Spinal cord (tissue), 9 donors: ENCODE measurements at regions not wholly inside any gene's neighbourhood (a gene's known extent, or its start where the extent isn't known, plus 50 kb on each side); places are given as distances from the start of the nearest gene placed in this dataset.

Source experiments
- DNase-seq, 6 donors: peaks; one replicate each; pipeline versions ENCODE4 v3.0.0 to v3.0.0-alpha.2; 2013 to 2015; ENCODE audit warnings: low spot score in 6 of 6, low read depth in 4 of 6
- H3K27ac ChIP-seq: one replicate; pipeline ENCODE4 v1.5.1; 2013; ENCODE audit warnings: low read depth, low read length, control low read depth
- H3K27me3 ChIP-seq: one replicate; pipeline ENCODE4 v1.6.1; 2013; ENCODE audit warnings: low read length; ENCODE audit not compliant: control insufficient read depth, insufficient read depth
- H3K36me3 ChIP-seq: one replicate; pipeline ENCODE4 v1.6.1; 2013; ENCODE audit warnings: low read length; ENCODE audit not compliant: control insufficient read depth, insufficient read depth
- H3K4me1 ChIP-seq: one replicate; pipeline ENCODE4 v1.6.1; 2013; ENCODE audit warnings: low read length; ENCODE audit not compliant: control insufficient read depth, insufficient read depth
- H3K4me3 ChIP-seq: one replicate; pipeline ENCODE4 v1.5.1; 2013; ENCODE audit warnings: low read depth, low read length, control low read depth
- H3K9me3 ChIP-seq: one replicate; pipeline ENCODE4 v1.6.1; 2013; ENCODE audit warnings: low read length; ENCODE audit not compliant: control insufficient read depth, insufficient read depth
- WGBS: methylation state at CpG from one replicate; pipeline ENCODE4 v1.1.5; 2013; ENCODE audit warnings: missing lambda C conversion rate; ENCODE audit not compliant: insufficient coverage; 5-methylcytosine and 5-hydroxymethylcytosine counted together
- donor health status: healthy.

GRCh38 chr15:53404930-53405493 lies 354.5 kb downstream of the WDR72 start:
- Histone ChIP-seq H3K4me1 (no peaks in the 10 kb centered on the region), H3K36me3 (no peaks in the 10 kb centered on the region), H3K4me3 (no peak overlapping the region), H3K27me3 (no peaks in the 10 kb centered on the region), H3K9me3 (no peaks in the 10 kb centered on the region), H3K27ac (no peak overlapping the region)
- no peak for DNase-seq
- no CpG with 5 or more reads among the region's 1 CpG for WGBS

- Histone ChIP-seq H3K4me1 (no peaks in the 10 kb centered on the region), H3K27ac (no peak overlapping the region), H3K27me3 (no peaks in the 10 kb centered on the region), H3K4me3 (no peak overlapping the region), H3K36me3 (no peaks in the 10 kb centered on the region), H3K9me3 (no peaks in the 10 kb centered on the region)
- DNase-seq = no peak
- WGBS = no CpG with 5 or more reads among the region's 2 CpGs
These were observed 358.0 kb downstream of the WDR72 start for GRCh38 chr15:53401503-53401902.

- WGBS = 22% methylated on average over 4 of the region's 5 CpGs
- H3K4me3 ChIP-seq = no peak overlapping the region
- H3K36me3 ChIP-seq = no peaks in the 10 kb centered on the region
- H3K9me3 ChIP-seq = no peaks in the 10 kb centered on the region
- DNase-seq = peak in 1 of 6 donors; percentile 63
- no peak overlapping the region for H3K27ac ChIP-seq
- H3K27me3 ChIP-seq = no peaks in the 10 kb centered on the region
- no peaks in the 10 kb centered on the region for H3K4me1 ChIP-seq
These were observed 358.5 kb downstream of the WDR72 start for GRCh38 chr15:53400986-53401385.

- Histone ChIP-seq H3K9me3 (no peaks in the 10 kb centered on the region), H3K4me1 (no peaks in the 10 kb centered on the region), H3K36me3 (no peaks in the 10 kb centered on the region), H3K4me3 (no peak overlapping the region), H3K27me3 (no peaks in the 10 kb centered on the region), H3K27ac (no peak overlapping the region)
- no CpG with 5 or more reads among the region's 3 CpGs for WGBS
- no peak for DNase-seq
These were observed 362.3 kb downstream of the WDR72 start for GRCh38 chr15:53397041-53397616.

- no peak overlapping the region for H3K27ac ChIP-seq
- H3K27me3 ChIP-seq = no peaks in the 10 kb centered on the region
- DNase-seq = peak in 2 of 6 donors; percentile 53 to 81
- no peaks in the 10 kb centered on the region for H3K4me1 ChIP-seq
- H3K4me3 ChIP-seq = no peak overlapping the region
- H3K36me3 ChIP-seq = no peaks in the 10 kb centered on the region
- H3K9me3 ChIP-seq = no peaks in the 10 kb centered on the region
- 29% methylated on average over 2 of the region's 2 CpGs for WGBS
These were observed 363.6 kb downstream of the WDR72 start for GRCh38 chr15:53395871-53396270.

- no CpG with 5 or more reads among the region's 1 CpG for WGBS
- no peaks in the 10 kb centered on the region for H3K36me3 ChIP-seq
- no peaks in the 10 kb centered on the region for H3K4me1 ChIP-seq
- no peak for DNase-seq
- no peaks in the 10 kb centered on the region for H3K9me3 ChIP-seq
- H3K27me3 ChIP-seq = no peaks in the 10 kb centered on the region
- H3K4me3 ChIP-seq = no peak overlapping the region
- H3K27ac ChIP-seq = no peak overlapping the region
These were observed 368.9 kb downstream of the WDR72 start for GRCh38 chr15:53390549-53390948.

GRCh38 chr15:53389271-53390037 lies 370.0 kb downstream of the WDR72 start:
- no peaks in the 10 kb centered on the region for H3K36me3 ChIP-seq
- no peak for DNase-seq
- 50% methylated on average over 2 of the region's 15 CpGs for WGBS
- no peak overlapping the region for H3K27ac ChIP-seq
- H3K9me3 ChIP-seq = no peaks in the 10 kb centered on the region
- no peak overlapping the region for H3K4me3 ChIP-seq
- no peaks in the 10 kb centered on the region for H3K4me1 ChIP-seq
- H3K27me3 ChIP-seq = no peaks in the 10 kb centered on the region

- Histone ChIP-seq H3K4me3 (no peak overlapping the region), H3K27ac (no peak overlapping the region), H3K36me3 (no peaks in the 10 kb centered on the region), H3K9me3 (no peaks in the 10 kb centered on the region), H3K27me3 (no peaks in the 10 kb centered on the region), H3K4me1 (no peaks in the 10 kb centered on the region)
- DNase-seq = no peak
- 73% methylated on average over 1 of the region's 3 CpGs for WGBS
These were observed 375.0 kb downstream of the WDR72 start for GRCh38 chr15:53384417-53384816.

GRCh38 chr15:53378096-53378800 lies 381.2 kb downstream of the WDR72 start:
- Histone ChIP-seq H3K27ac (no peak overlapping the region), H3K4me1 (no peaks in the 10 kb centered on the region), H3K27me3 (no peaks in the 10 kb centered on the region), H3K36me3 (no peaks in the 10 kb centered on the region), H3K9me3 (no peaks in the 10 kb centered on the region), H3K4me3 (no peak overlapping the region)
- 49% methylated on average over 4 of the region's 4 CpGs for WGBS
- DNase-seq = peak in 2 of 6 donors; percentile 7 to 73
